Nephron progenitor cell (in vitro differentiated cells): ENCODE measurements at regions not wholly inside any gene's neighbourhood (a gene's known extent, or its start where the extent isn't known, plus 50 kb on each side); places are given as distances from the start of the nearest gene placed in this dataset.

Experiments
- DNase-seq: peaks from one replicate; pipeline ENCODE4 v3.0.0; 2021
- H3K27ac Mint-ChIP-seq: 2 replicates; pipeline ENCODE4 v1.8.0; 2021; ENCODE audit warnings: mild to moderate bottlenecking, moderate library complexity, mixed read lengths
- H3K27me3 Mint-ChIP-seq: 2 replicates; pipeline ENCODE4 v1.8.0; 2021; ENCODE audit warnings: mild to moderate bottlenecking, low read depth, mixed read lengths; ENCODE audit not compliant: poor library complexity
- H3K36me3 Mint-ChIP-seq: 2 replicates; pipeline ENCODE4 v1.8.0; 2021; ENCODE audit warnings: low read depth, mixed read lengths
- H3K4me1 Mint-ChIP-seq: 2 replicates; pipeline ENCODE4 v1.8.0; 2021; ENCODE audit warnings: mixed read lengths
- H3K4me3 Mint-ChIP-seq: 2 replicates; pipeline ENCODE4 v1.8.0; 2021; ENCODE audit warnings: mild to moderate bottlenecking, moderate library complexity, mixed read lengths
- H3K9me3 Mint-ChIP-seq: 2 replicates; pipeline ENCODE4 v1.8.0; 2021; ENCODE audit warnings: mild to moderate bottlenecking, moderate library complexity, mixed read lengths
- CTCF ChIP-seq: fragments of 200-600 bp; sonication (generic); IDR thresholded peaks from 2 replicates; pipeline ENCODE4 v1.5.0; 2021; ENCODE audit warnings: antibody characterized with exemption

- DNase-seq, result no peak
- no peaks in the 10 kb centered on the region for H3K36me3 Mint-ChIP-seq
Observed at GRCh38 chr11:26841818-26842473, 120.1 kb upstream of the SLC5A12 start.

GRCh38 chr11:26842478-26843282, 120.8 kb upstream of the SLC5A12 start:
- no peaks in the 10 kb centered on the region for H3K9me3 Mint-ChIP-seq
- TF ChIP-seq CTCF, result no peak
- no peaks in the 10 kb centered on the region for H3K4me1 Mint-ChIP-seq

More at GRCh38 chr11:26841818-26842473, 120.1 kb upstream of the SLC5A12 start:
- no peaks in the 10 kb centered on the region for H3K27me3 Mint-ChIP-seq
- H3K27ac Mint-ChIP-seq, result no peak overlapping the region
- no peaks in the 10 kb centered on the region for H3K9me3 Mint-ChIP-seq
- no peak overlapping the region for H3K4me3 Mint-ChIP-seq
- TF ChIP-seq CTCF, result no peak
- no peaks in the 10 kb centered on the region for H3K4me1 Mint-ChIP-seq

GRCh38 chr11:26843539-26843938, 121.7 kb upstream of the SLC5A12 start:
- DNase-seq, result no peak
- no peak overlapping the region for H3K4me3 Mint-ChIP-seq
- no peaks in the 10 kb centered on the region for H3K36me3 Mint-ChIP-seq
- no peak overlapping the region for H3K27ac Mint-ChIP-seq
- no peaks in the 10 kb centered on the region for H3K27me3 Mint-ChIP-seq
- no peak for TF ChIP-seq CTCF
- no peaks in the 10 kb centered on the region for H3K4me1 Mint-ChIP-seq
- H3K9me3 Mint-ChIP-seq, result no peaks in the 10 kb centered on the region

More at GRCh38 chr11:26842478-26843282, 120.8 kb upstream of the SLC5A12 start:
- H3K27ac Mint-ChIP-seq, result no peak overlapping the region
- H3K36me3 Mint-ChIP-seq, result no peaks in the 10 kb centered on the region
- no peak overlapping the region for H3K4me3 Mint-ChIP-seq
- no peak for DNase-seq
- H3K27me3 Mint-ChIP-seq, result no peaks in the 10 kb centered on the region

- H3K9me3 Mint-ChIP-seq, result no peaks in the 10 kb centered on the region
- peaks cover 5% of the 10 kb centered on the region for H3K4me1 Mint-ChIP-seq
- H3K27me3 Mint-ChIP-seq, result no peaks in the 10 kb centered on the region
- no peaks in the 10 kb centered on the region for H3K36me3 Mint-ChIP-seq
- H3K27ac Mint-ChIP-seq, result no peak overlapping the region
- no peak overlapping the region for H3K4me3 Mint-ChIP-seq
- DNase-seq, result no peak
- TF ChIP-seq CTCF, result no peak
Observed at GRCh38 chr11:26844963-26845362, 123.1 kb upstream of the SLC5A12 start.

GRCh38 chr11:26846227-26846626, 124.4 kb upstream of the SLC5A12 start:
- no peak for TF ChIP-seq CTCF
- no peaks in the 10 kb centered on the region for H3K9me3 Mint-ChIP-seq
- H3K27me3 Mint-ChIP-seq, result no peaks in the 10 kb centered on the region
- H3K27ac Mint-ChIP-seq, result no peak overlapping the region
- H3K4me1 Mint-ChIP-seq, result peaks cover 9% of the 10 kb centered on the region
- no peak overlapping the region for H3K4me3 Mint-ChIP-seq
- no peaks in the 10 kb centered on the region for H3K36me3 Mint-ChIP-seq
- no peak for DNase-seq
